HepG2 (cell line): ENCODE measurements at regions not wholly inside any gene's neighbourhood (a gene's known extent, or its start where the extent isn't known, plus 50 kb on each side); places are given as distances from the start of the nearest gene placed in this dataset.

Experiments
- ATAC-seq: fragments of 200-7000 bp; cut with Tn5 transposase; 3 replicates; pipeline ENCODE4 v1.9.1; 2020; ENCODE audit warnings: mild to moderate bottlenecking, moderate library complexity
- BruUV-seq: library from RNA; stranded (reverse); fragments of 400-500 nt; replicated peaks from 2 replicates; lab custom pipeline; 2021; lab: Mats Ljungman, UMichigan
- CTCF ChIA-PET: fragments of 300-600 bp; formaldehyde crosslinking; extraction: SDS; loops from one replicate; lab custom pipeline; 2021; ENCODE audit warnings: low total read pairs, inconsistent platforms, low intra/inter-chr PET ratio; lab: Yijun Ruan, JAX
- POLR2A ChIA-PET: fragments of 350-600 bp; sonication (Branson Sonifier 250); formaldehyde crosslinking; loops from one replicate; lab custom pipeline; 2020; ENCODE audit warnings: antibody characterized with exemption, inconsistent platforms; lab: Yijun Ruan, JAX
- DNase-seq: peaks from one replicate; pipeline ENCODE4 v3.0.0-alpha.2; 2015; ENCODE audit warnings: low spot score
- FAIRE-seq: peaks from 3 replicates; lab custom pipeline; 2011; peaks lifted over from hg19 to GRCh38; lab: Jason Lieb, UNC
- H2AFZ ChIP-seq: one replicate; pipeline ENCODE4 v1.6.1; 2011; ENCODE audit warnings: low read length, inconsistent platforms
- H3K27ac ChIP-seq: fragments of 300-600 bp; 3 replicates; pipeline ENCODE4 v1.8.0; 2011; ENCODE audit warnings: mixed run types, mild to moderate bottlenecking, mixed read lengths, low read length, inconsistent platforms; ENCODE audit not compliant: insufficient read depth; ENCODE audit errors: extremely low read length
- H3K27me3 ChIP-seq, 2 experiments: fragments of 200-600 bp in 1 of 2; 2 replicates in 1 of 2; 3 replicates in 1 of 2; pipeline versions ENCODE4 v1.6.0 to v1.8.0; 2011; ENCODE audit warnings: low read length in 2 of 2, mild to moderate bottlenecking in 2 of 2, moderate library complexity in 2 of 2, inconsistent platforms in 1 of 2; ENCODE audit not compliant: insufficient read depth in 2 of 2, control insufficient read depth in 1 of 2
- H3K36me3 ChIP-seq, 2 experiments: fragments of 200-600 bp in 1 of 2; replicated peaks in 1 of 2; 2 replicates in 1 of 2; 3 replicates in 1 of 2; pipeline versions ENCODE4 v1.5.1 to v1.8.0; 2011; ENCODE audit warnings: low read length in 2 of 2, inconsistent platforms in 1 of 2; ENCODE audit not compliant: insufficient read depth in 2 of 2, control insufficient read depth in 1 of 2
- H3K4me1 ChIP-seq: 2 replicates; pipeline ENCODE4 v1.5.1; 2012; ENCODE audit warnings: low read length, inconsistent platforms; ENCODE audit not compliant: insufficient read depth
- H3K4me2 ChIP-seq: 2 replicates; pipeline ENCODE4 v1.6.0; 2011; ENCODE audit warnings: low read depth, low read length, inconsistent platforms
- H3K4me3 ChIP-seq, 3 experiments: fragments of 200-600 bp in 1 of 3; sonication (generic), shearing (Covaris generic) in 1 of 3; replicated peaks in 1 of 3; 2 replicates each; pipeline ENCODE4 v1.5.1; 2011 to 2016; ENCODE audit warnings: low read length in 3 of 3, inconsistent platforms in 2 of 3, low read depth in 2 of 3, mild to moderate bottlenecking in 2 of 3, control low read depth in 1 of 3, mixed read lengths in 1 of 3; ENCODE audit not compliant: insufficient read depth in 1 of 3
- H3K79me2 ChIP-seq: one replicate; pipeline ENCODE4 v1.6.1; 2011; ENCODE audit warnings: low read length, inconsistent platforms; ENCODE audit not compliant: insufficient read depth
- H3K9ac ChIP-seq: 2 replicates; pipeline ENCODE4 v1.6.0; 2011; ENCODE audit warnings: mild to moderate bottlenecking, low read depth, low read length, inconsistent platforms; ENCODE audit not compliant: insufficient read depth
- H3K9me3 ChIP-seq: 2 replicates; pipeline ENCODE4 v1.5.1; 2012; ENCODE audit warnings: mild to moderate bottlenecking, low read length
- H4K20me1 ChIP-seq: 2 replicates; pipeline ENCODE4 v1.6.0; 2011; ENCODE audit warnings: inconsistent platforms, mild to moderate bottlenecking, low read length, moderate library complexity; ENCODE audit not compliant: insufficient read depth
- ARID2 ChIP-seq: sonication (generic); formaldehyde crosslinking; IDR thresholded peaks from 2 replicates; pipeline ENCODE4 v1.8.1; 2022; ENCODE audit warnings: mild to moderate bottlenecking, missing genetic modification reagents, borderline replicate concordance
- CEBPG ChIP-seq: IDR thresholded peaks from 2 replicates; pipeline ENCODE4 v1.6.1; 2016
- NCOA1 ChIP-seq: sonication (generic); formaldehyde crosslinking; IDR thresholded peaks from 2 replicates; pipeline ENCODE4 v1.9.0; 2021; ENCODE audit warnings: missing genetic modification reagents
- NFATC3 ChIP-seq: sonication (generic); formaldehyde crosslinking; IDR thresholded peaks from 2 replicates; pipeline ENCODE4 v1.5.1; 2020; ENCODE audit warnings: mild to moderate bottlenecking, missing genetic modification reagents
- ONECUT2 ChIP-seq: sonication (generic); formaldehyde crosslinking; IDR thresholded peaks from 2 replicates; pipeline ENCODE4 v1.4.0; 2020; ENCODE audit warnings: missing genetic modification reagents
- POLR2A ChIP-seq, 2 experiments: IDR thresholded peaks; 2 replicates each; pipeline ENCODE4 v1.6.1; 2011; ENCODE audit warnings: low read depth in 2 of 2, low read length in 2 of 2, mild to moderate bottlenecking in 1 of 2, moderate library complexity in 1 of 2; ENCODE audit not compliant: insufficient read depth in 1 of 2
- ZFP1 ChIP-seq: IDR thresholded peaks from 2 replicates; pipeline ENCODE4 v1.6.1; 2016
- ZKSCAN8 ChIP-seq: IDR thresholded peaks from 2 replicates; pipeline ENCODE4 v1.6.1; 2016; ENCODE audit warnings: borderline replicate concordance, missing genetic modification reagents, missing compliant biosample characterization
- ZNF296 ChIP-seq: sonication (generic); formaldehyde crosslinking; conservative IDR thresholded peaks from 2 replicates; pipeline ENCODE4 v1.5.0; 2020; ENCODE audit warnings: mild to moderate bottlenecking, missing genetic modification reagents
- ZNF451 ChIP-seq: sonication (generic); formaldehyde crosslinking; IDR thresholded peaks from 2 replicates; pipeline ENCODE4 v1.5.0; 2020; ENCODE audit warnings: mild to moderate bottlenecking, missing genetic modification reagents
- ZNF557 ChIP-seq: sonication (generic); formaldehyde crosslinking; IDR thresholded peaks from 2 replicates; pipeline ENCODE4 v1.4.0; 2020; ENCODE audit warnings: missing genetic modification reagents
- WGBS: methylation state at CpG from one replicate; pipeline ENCODE4 v1.1.6; 2017; ENCODE audit warnings: low lambda C conversion rate; 5-methylcytosine and 5-hydroxymethylcytosine counted together
- in situ Hi-C: cut with HindIII; loops from 2 replicates; pipeline ENCODE4 v1.10.0; 2017; ENCODE audit warnings: low pct_unique_long_range_greater_than_20kb; ENCODE audit not compliant: extremely low pct_ligation_motif_present
- intact Hi-C: fragments of 100-400 bp; cut with micrococcal nuclease; formaldehyde crosslinking; loops from one replicate; pipeline ENCODE4 v1.10.0; 2022; ENCODE audit not compliant: unreplicated experiment
- TF ChIP-seq, protein P1 (sequence below): IDR thresholded peaks from 2 replicates; pipeline ENCODE4 v1.6.1; 2016; ENCODE audit warnings: missing compliant biosample characterization, missing genetic modification reagents, borderline replicate concordance
- TF ChIP-seq, protein P2 (sequence below): sonication (generic); formaldehyde crosslinking; IDR thresholded peaks from 2 replicates; pipeline ENCODE4 v1.4.0; 2020; ENCODE audit warnings: low read depth, mild to moderate bottlenecking, missing genetic modification reagents
- TF ChIP-seq, protein P3 (sequence below): sonication (generic); formaldehyde crosslinking; conservative IDR thresholded peaks from 2 replicates; pipeline ENCODE4 v1.8.1; 2023; ENCODE audit warnings: missing genetic modification reagents
- TF ChIP-seq, protein P4 (sequence below): sonication (generic); formaldehyde crosslinking; IDR thresholded peaks from 2 replicates; pipeline ENCODE4 v1.5.0; 2020; ENCODE audit warnings: missing genetic modification reagents

DNA sequence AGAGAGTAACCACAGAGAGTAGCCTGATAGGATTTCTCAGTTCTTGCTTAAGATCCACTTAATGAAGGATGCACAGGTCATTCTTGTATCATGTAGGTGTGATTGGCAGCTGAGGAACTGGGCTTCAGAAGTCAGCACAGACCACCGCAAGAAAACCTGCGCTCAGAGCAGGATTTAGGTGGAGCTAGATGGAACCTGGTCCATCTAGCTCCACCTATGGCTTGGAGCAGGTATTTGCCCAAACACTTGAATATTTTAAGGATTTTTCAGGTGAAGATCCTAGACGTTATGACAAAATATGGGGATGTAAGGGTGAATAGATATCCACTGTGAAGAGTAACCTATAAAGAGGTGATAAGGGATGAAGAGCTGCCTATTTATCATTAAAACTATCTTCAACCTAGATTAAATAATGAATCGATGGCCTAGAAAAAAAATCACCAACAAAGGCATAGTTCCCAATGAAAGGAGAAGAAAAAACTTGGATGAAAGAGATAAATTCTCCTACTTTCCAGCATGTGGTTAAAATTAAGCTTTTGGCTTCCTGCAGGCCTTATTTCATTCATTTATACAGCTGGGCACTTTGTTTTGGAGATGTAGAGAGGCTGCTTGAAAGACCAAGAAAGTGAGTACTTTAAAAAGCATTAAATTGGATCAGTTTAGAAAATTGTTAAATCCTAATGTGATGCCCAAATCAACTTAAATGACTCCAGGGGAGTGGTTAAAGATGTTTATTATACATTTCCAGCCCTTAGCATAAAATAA is 778.4 kb upstream of the GJE1 start:
- H4K20me1 ChIP-seq: no peaks in the 10 kb centered on the region
- no TSS peak for BruUV-seq
- ChIA-PET POLR2A (no interaction called here), CTCF (no interaction called here)
- TF ChIP-seq, protein P1, sequence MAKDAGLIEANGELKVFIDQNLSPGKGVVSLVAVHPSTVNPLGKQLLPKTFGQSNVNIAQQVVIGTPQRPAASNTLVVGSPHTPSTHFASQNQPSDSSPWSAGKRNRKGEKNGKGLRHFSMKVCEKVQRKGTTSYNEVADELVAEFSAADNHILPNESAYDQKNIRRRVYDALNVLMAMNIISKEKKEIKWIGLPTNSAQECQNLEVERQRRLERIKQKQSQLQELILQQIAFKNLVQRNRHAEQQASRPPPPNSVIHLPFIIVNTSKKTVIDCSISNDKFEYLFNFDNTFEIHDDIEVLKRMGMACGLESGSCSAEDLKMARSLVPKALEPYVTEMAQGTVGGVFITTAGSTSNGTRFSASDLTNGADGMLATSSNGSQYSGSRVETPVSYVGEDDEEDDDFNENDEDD (CRISPR knock-in tag): no peak
- TF ChIP-seq ONECUT2 (no peak), ZNF451 (CRISPR knock-in tag) (no peak), ZKSCAN8 (CRISPR knock-in tag) (no peak), ZNF296 (CRISPR knock-in tag) (no peak), CEBPG (no peak), NFATC3 (no peak), ARID2 (no peak), ZFP1 (CRISPR knock-in tag) (no peak), ZNF557 (CRISPR knock-in tag) (no peak), NCOA1 (CRISPR knock-in tag) (no peak), POLR2A (IDR thresholded peaks at IDR 0.05; ENCODE audit: insufficient read depth in 1 of 2, low read depth in 2 of 2, low read length in 2 of 2) (no peak)
- TF ChIP-seq, protein P2, sequence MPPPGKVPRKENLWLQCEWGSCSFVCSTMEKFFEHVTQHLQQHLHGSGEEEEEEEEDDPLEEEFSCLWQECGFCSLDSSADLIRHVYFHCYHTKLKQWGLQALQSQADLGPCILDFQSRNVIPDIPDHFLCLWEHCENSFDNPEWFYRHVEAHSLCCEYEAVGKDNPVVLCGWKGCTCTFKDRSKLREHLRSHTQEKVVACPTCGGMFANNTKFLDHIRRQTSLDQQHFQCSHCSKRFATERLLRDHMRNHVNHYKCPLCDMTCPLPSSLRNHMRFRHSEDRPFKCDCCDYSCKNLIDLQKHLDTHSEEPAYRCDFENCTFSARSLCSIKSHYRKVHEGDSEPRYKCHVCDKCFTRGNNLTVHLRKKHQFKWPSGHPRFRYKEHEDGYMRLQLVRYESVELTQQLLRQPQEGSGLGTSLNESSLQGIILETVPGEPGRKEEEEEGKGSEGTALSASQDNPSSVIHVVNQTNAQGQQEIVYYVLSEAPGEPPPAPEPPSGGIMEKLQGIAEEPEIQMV: no peak
- TF ChIP-seq, protein P3, sequence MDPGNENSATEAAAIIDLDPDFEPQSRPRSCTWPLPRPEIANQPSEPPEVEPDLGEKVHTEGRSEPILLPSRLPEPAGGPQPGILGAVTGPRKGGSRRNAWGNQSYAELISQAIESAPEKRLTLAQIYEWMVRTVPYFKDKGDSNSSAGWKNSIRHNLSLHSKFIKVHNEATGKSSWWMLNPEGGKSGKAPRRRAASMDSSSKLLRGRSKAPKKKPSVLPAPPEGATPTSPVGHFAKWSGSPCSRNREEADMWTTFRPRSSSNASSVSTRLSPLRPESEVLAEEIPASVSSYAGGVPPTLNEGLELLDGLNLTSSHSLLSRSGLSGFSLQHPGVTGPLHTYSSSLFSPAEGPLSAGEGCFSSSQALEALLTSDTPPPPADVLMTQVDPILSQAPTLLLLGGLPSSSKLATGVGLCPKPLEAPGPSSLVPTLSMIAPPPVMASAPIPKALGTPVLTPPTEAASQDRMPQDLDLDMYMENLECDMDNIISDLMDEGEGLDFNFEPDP: no peak
- TF ChIP-seq, protein P4, sequence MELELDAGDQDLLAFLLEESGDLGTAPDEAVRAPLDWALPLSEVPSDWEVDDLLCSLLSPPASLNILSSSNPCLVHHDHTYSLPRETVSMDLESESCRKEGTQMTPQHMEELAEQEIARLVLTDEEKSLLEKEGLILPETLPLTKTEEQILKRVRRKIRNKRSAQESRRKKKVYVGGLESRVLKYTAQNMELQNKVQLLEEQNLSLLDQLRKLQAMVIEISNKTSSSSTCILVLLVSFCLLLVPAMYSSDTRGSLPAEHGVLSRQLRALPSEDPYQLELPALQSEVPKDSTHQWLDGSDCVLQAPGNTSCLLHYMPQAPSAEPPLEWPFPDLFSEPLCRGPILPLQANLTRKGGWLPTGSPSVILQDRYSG (CRISPR knock-in tag): no peak
- no peaks in the 10 kb centered on the region for H3K4me1 ChIP-seq
- H3K79me2 ChIP-seq: no peaks in the 10 kb centered on the region
- no peaks in the 10 kb centered on the region for H3K27me3 ChIP-seq
- intact Hi-C loops: no loop called here
- in situ Hi-C loops: no loop called here
- H3K4me2 ChIP-seq: no peak overlapping the region
- no peak overlapping the region for H3K27ac ChIP-seq
- H3K4me3 ChIP-seq: no peak overlapping the region
- WGBS: 54% methylated on average over 4 of the region's 4 CpGs
- ATAC-seq: peak; percentile 66; the same call in 2 of the 3 replicates
- no peak for DNase-seq
- no peak overlapping the region for H3K9ac ChIP-seq
- H3K36me3 ChIP-seq: no peaks in the 10 kb centered on the region
- FAIRE-seq: no peak
- no peak overlapping the region for H2AFZ ChIP-seq
- no peaks in the 10 kb centered on the region for H3K9me3 ChIP-seq
